ENCODE measurements at regions not wholly inside any gene's neighbourhood (a gene's known extent, or its start where the extent isn't known, plus 50 kb on each side); places are given as distances from the start of the nearest gene placed in this dataset.

- Histone ChIP-seq H3K36me3 (ENCODE audit: control insufficient read depth, insufficient read depth, low read length) (no peaks in the 10 kb centered on the region), H3K27me3 (ENCODE audit: control insufficient read depth, insufficient read depth, low read length) (no peaks in the 10 kb centered on the region), H3K27ac (ENCODE audit: low read length) (no peak overlapping the region), H3K4me1 (ENCODE audit: control insufficient read depth, insufficient read depth, low read length) (no peaks in the 10 kb centered on the region), H3K4me3 (ENCODE audit: low read length) (no peak overlapping the region), H3K9me3 (ENCODE audit: control insufficient read depth, low read depth, low read length) (no peaks in the 10 kb centered on the region)
- DNase-seq, result no peak
- WGBS (ENCODE audit: insufficient coverage, low lambda C conversion rate), result 100% methylated on average over 2 of the region's 12 CpGs
These were observed 102.0 kb upstream of the FSTL4 start for GRCh38 chr5:133714161-133714915.

GRCh38 chr5:133713751-133714150 lies 101.4 kb upstream of the FSTL4 start:
- no peaks in the 10 kb centered on the region for H3K36me3 ChIP-seq (ENCODE audit: control insufficient read depth, insufficient read depth, low read length)
- no peak overlapping the region for H3K4me3 ChIP-seq (ENCODE audit: low read length)
- no peaks in the 10 kb centered on the region for H3K9me3 ChIP-seq (ENCODE audit: control insufficient read depth, low read depth, low read length)
- no peaks in the 10 kb centered on the region for H3K27me3 ChIP-seq (ENCODE audit: control insufficient read depth, insufficient read depth, low read length)
- no peaks in the 10 kb centered on the region for H3K4me1 ChIP-seq (ENCODE audit: control insufficient read depth, insufficient read depth, low read length)
- H3K27ac ChIP-seq (ENCODE audit: low read length), result no peak overlapping the region
- no peak for DNase-seq
- WGBS (ENCODE audit: insufficient coverage, low lambda C conversion rate), result no CpG with 5 or more reads among the region's 6 CpGs

GRCh38 chr5:133713209-133713608 lies 100.9 kb upstream of the FSTL4 start:
- no peaks in the 10 kb centered on the region for H3K9me3 ChIP-seq (ENCODE audit: control insufficient read depth, low read depth, low read length)
- no peak overlapping the region for H3K27ac ChIP-seq (ENCODE audit: low read length)
- H3K27me3 ChIP-seq (ENCODE audit: control insufficient read depth, insufficient read depth, low read length), result no peaks in the 10 kb centered on the region
- DNase-seq, result no peak
- H3K36me3 ChIP-seq (ENCODE audit: control insufficient read depth, insufficient read depth, low read length), result no peaks in the 10 kb centered on the region
- no peak overlapping the region for H3K4me3 ChIP-seq (ENCODE audit: low read length)
- H3K4me1 ChIP-seq (ENCODE audit: control insufficient read depth, insufficient read depth, low read length), result no peaks in the 10 kb centered on the region

GRCh38 chr5:133712562-133712961 lies 100.2 kb upstream of the FSTL4 start:
- Histone ChIP-seq H3K27ac (ENCODE audit: low read length) (no peak overlapping the region), H3K36me3 (ENCODE audit: control insufficient read depth, insufficient read depth, low read length) (no peaks in the 10 kb centered on the region), H3K4me3 (ENCODE audit: low read length) (no peak overlapping the region), H3K27me3 (ENCODE audit: control insufficient read depth, insufficient read depth, low read length) (no peaks in the 10 kb centered on the region), H3K9me3 (ENCODE audit: control insufficient read depth, low read depth, low read length) (no peaks in the 10 kb centered on the region), H3K4me1 (ENCODE audit: control insufficient read depth, insufficient read depth, low read length) (no peaks in the 10 kb centered on the region)
- no CpG with 5 or more reads among the region's 7 CpGs for WGBS (ENCODE audit: insufficient coverage, low lambda C conversion rate)
- no peak for DNase-seq

GRCh38 chr5:133709209-133709725 lies 96.9 kb upstream of the FSTL4 start:
- no peaks in the 10 kb centered on the region for H3K27me3 ChIP-seq (ENCODE audit: control insufficient read depth, insufficient read depth, low read length)
- no peaks in the 10 kb centered on the region for H3K36me3 ChIP-seq (ENCODE audit: control insufficient read depth, insufficient read depth, low read length)
- no CpG with 5 or more reads among the region's 2 CpGs for WGBS (ENCODE audit: insufficient coverage, low lambda C conversion rate)
- H3K9me3 ChIP-seq (ENCODE audit: control insufficient read depth, low read depth, low read length), result no peaks in the 10 kb centered on the region
- H3K4me3 ChIP-seq (ENCODE audit: low read length), result no peak overlapping the region
- H3K4me1 ChIP-seq (ENCODE audit: control insufficient read depth, insufficient read depth, low read length), result no peaks in the 10 kb centered on the region
- H3K27ac ChIP-seq (ENCODE audit: low read length), result no peak overlapping the region
- DNase-seq, result no peak

GRCh38 chr5:133708331-133708850 lies 96.0 kb upstream of the FSTL4 start:
- no peaks in the 10 kb centered on the region for H3K36me3 ChIP-seq (ENCODE audit: control insufficient read depth, insufficient read depth, low read length)
- H3K4me1 ChIP-seq (ENCODE audit: control insufficient read depth, insufficient read depth, low read length), result no peaks in the 10 kb centered on the region
- no peak overlapping the region for H3K27ac ChIP-seq (ENCODE audit: low read length)
- no peaks in the 10 kb centered on the region for H3K9me3 ChIP-seq (ENCODE audit: control insufficient read depth, low read depth, low read length)
- H3K4me3 ChIP-seq (ENCODE audit: low read length), result no peak overlapping the region
- no peaks in the 10 kb centered on the region for H3K27me3 ChIP-seq (ENCODE audit: control insufficient read depth, insufficient read depth, low read length)
- DNase-seq, result no peak
- WGBS (ENCODE audit: insufficient coverage, low lambda C conversion rate), result no CpG with 5 or more reads among the region's 3 CpGs

GRCh38 chr5:133707629-133708028 lies 95.3 kb upstream of the FSTL4 start:
- Histone ChIP-seq H3K4me3 (ENCODE audit: low read length) (no peak overlapping the region), H3K27me3 (ENCODE audit: control insufficient read depth, insufficient read depth, low read length) (no peaks in the 10 kb centered on the region), H3K36me3 (ENCODE audit: control insufficient read depth, insufficient read depth, low read length) (no peaks in the 10 kb centered on the region), H3K27ac (ENCODE audit: low read length) (no peak overlapping the region), H3K9me3 (ENCODE audit: control insufficient read depth, low read depth, low read length) (no peaks in the 10 kb centered on the region), H3K4me1 (ENCODE audit: control insufficient read depth, insufficient read depth, low read length) (no peaks in the 10 kb centered on the region)
- DNase-seq, result no peak
- WGBS (ENCODE audit: insufficient coverage, low lambda C conversion rate), result no CpG with 5 or more reads among the region's 2 CpGs

GRCh38 chr5:133706506-133707430 lies 94.4 kb upstream of the FSTL4 start:
- DNase-seq, result no peak
- H3K4me3 ChIP-seq (ENCODE audit: low read length), result no peak overlapping the region
- no peak overlapping the region for H3K27ac ChIP-seq (ENCODE audit: low read length)
- no CpG with 5 or more reads among the region's 10 CpGs for WGBS (ENCODE audit: insufficient coverage, low lambda C conversion rate)
- H3K4me1 ChIP-seq (ENCODE audit: control insufficient read depth, insufficient read depth, low read length), result no peaks in the 10 kb centered on the region
- no peaks in the 10 kb centered on the region for H3K36me3 ChIP-seq (ENCODE audit: control insufficient read depth, insufficient read depth, low read length)
- no peaks in the 10 kb centered on the region for H3K27me3 ChIP-seq (ENCODE audit: control insufficient read depth, insufficient read depth, low read length)
- H3K9me3 ChIP-seq (ENCODE audit: control insufficient read depth, low read depth, low read length), result no peaks in the 10 kb centered on the region

GRCh38 chr5:133705331-133705730 lies 93.0 kb upstream of the FSTL4 start:
- H3K36me3 ChIP-seq (ENCODE audit: control insufficient read depth, insufficient read depth, low read length), result no peaks in the 10 kb centered on the region
- H3K4me3 ChIP-seq (ENCODE audit: low read length), result no peak overlapping the region
- H3K4me1 ChIP-seq (ENCODE audit: control insufficient read depth, insufficient read depth, low read length), result no peaks in the 10 kb centered on the region
- no peaks in the 10 kb centered on the region for H3K9me3 ChIP-seq (ENCODE audit: control insufficient read depth, low read depth, low read length)
- H3K27me3 ChIP-seq (ENCODE audit: control insufficient read depth, insufficient read depth, low read length), result no peaks in the 10 kb centered on the region
- DNase-seq, result no peak
- no CpG with 5 or more reads among the region's 3 CpGs for WGBS (ENCODE audit: insufficient coverage, low lambda C conversion rate)
- no peak overlapping the region for H3K27ac ChIP-seq (ENCODE audit: low read length)

- no peaks in the 10 kb centered on the region for H3K4me1 ChIP-seq (ENCODE audit: control insufficient read depth, insufficient read depth, low read length)
- no CpG with 5 or more reads among the region's 2 CpGs for WGBS (ENCODE audit: insufficient coverage, low lambda C conversion rate)
- H3K27ac ChIP-seq (ENCODE audit: low read length), result no peak overlapping the region
- H3K9me3 ChIP-seq (ENCODE audit: control insufficient read depth, low read depth, low read length), result no peaks in the 10 kb centered on the region
- no peaks in the 10 kb centered on the region for H3K27me3 ChIP-seq (ENCODE audit: control insufficient read depth, insufficient read depth, low read length)
- H3K4me3 ChIP-seq (ENCODE audit: low read length), result no peak overlapping the region
- no peaks in the 10 kb centered on the region for H3K36me3 ChIP-seq (ENCODE audit: control insufficient read depth, insufficient read depth, low read length)
- DNase-seq, result no peak
These were observed 92.1 kb upstream of the FSTL4 start for GRCh38 chr5:133704411-133704810.
